CD14-positive monocyte (primary cell): ENCODE measurements at regions not wholly inside any gene's neighbourhood (a gene's known extent, or its start where the extent isn't known, plus 50 kb on each side); places are given as distances from the start of the nearest gene placed in this dataset.
A peak's percentile ranks its signal among the peaks of the same experiment; 100 is the strongest.

Experiments used
- DNase-seq, 3 donors: peaks; one replicate each; pipeline ENCODE4 v3.0.0-alpha.2; 2011 to 2022
- H2AFZ ChIP-seq: 2 replicates; pipeline ENCODE4 v1.6.0; 2012; ENCODE audit warnings: mild to moderate bottlenecking, low read depth, low read length, inconsistent platforms; ENCODE audit not compliant: insufficient read depth, poor library complexity, severe bottlenecking
- H3K27ac ChIP-seq, 2 donors: 1 replicate in 1 of 2; 2 replicates in 1 of 2; pipeline ENCODE4 v1.5.1; 2012 to 2013; ENCODE audit warnings: low read length in 2 of 2, control low read depth in 1 of 2, inconsistent platforms in 1 of 2, low read depth in 1 of 2, mild to moderate bottlenecking in 1 of 2
- H3K27me3 ChIP-seq, 2 donors: one replicate each; pipeline versions ENCODE4 v1.6.0 to v1.6.1; 2011 to 2013; ENCODE audit warnings: low read length in 2 of 2; ENCODE audit not compliant: control insufficient read depth in 2 of 2, insufficient read depth in 2 of 2
- H3K36me3 ChIP-seq, 2 donors: replicated peaks in 1 of 2; 1 replicate in 1 of 2; 2 replicates in 1 of 2; pipeline versions ENCODE4 v1.5.1 to v1.6.1; 2012 to 2013; ENCODE audit warnings: low read length in 2 of 2, control low read depth in 1 of 2, inconsistent platforms in 1 of 2, mild to moderate bottlenecking in 1 of 2; ENCODE audit not compliant: insufficient read depth in 2 of 2, control insufficient read depth in 1 of 2
- H3K4me1 ChIP-seq, 2 donors: 1 replicate in 1 of 2; 2 replicates in 1 of 2; pipeline versions ENCODE4 v1.5.1 to v1.6.1; 2012 to 2013; ENCODE audit warnings: low read length in 2 of 2, control low read depth in 1 of 2, inconsistent platforms in 1 of 2, mild to moderate bottlenecking in 1 of 2, moderate library complexity in 1 of 2; ENCODE audit not compliant: insufficient read depth in 2 of 2, control insufficient read depth in 1 of 2
- H3K4me2 ChIP-seq: replicated peaks from 2 replicates; pipeline ENCODE3; 2012; ENCODE audit warnings: low read length, moderate library complexity, mild to moderate bottlenecking; ENCODE audit not compliant: poor library complexity, severe bottlenecking; ENCODE audit errors: extremely low read depth
- H3K4me3 ChIP-seq, 3 experiments: fragments of 200-600 bp in 1 of 3; sonication (generic) in 1 of 3; replicated peaks in 1 of 3; 1 replicate in 2 of 3; 2 replicates in 1 of 3; pipeline ENCODE4 v1.5.1; 2011 to 2013; ENCODE audit warnings: low read length in 3 of 3, mild to moderate bottlenecking in 3 of 3, control low read depth in 2 of 3, low read depth in 2 of 3, inconsistent platforms in 1 of 3, moderate library complexity in 1 of 3
- H3K79me2 ChIP-seq: 2 replicates; pipeline ENCODE4 v1.6.0; 2012; ENCODE audit warnings: mild to moderate bottlenecking, control low read depth, inconsistent platforms, low read length, moderate library complexity; ENCODE audit not compliant: insufficient read depth
- H3K9ac ChIP-seq: 2 replicates; pipeline ENCODE4 v1.6.0; 2017; ENCODE audit warnings: low read length, mild to moderate bottlenecking; ENCODE audit not compliant: insufficient read depth, poor library complexity, severe bottlenecking
- H3K9me3 ChIP-seq, 2 donors: replicated peaks in 1 of 2; 1 replicate in 1 of 2; 2 replicates in 1 of 2; pipeline versions ENCODE4 v1.5.1 to v1.6.1; 2012 to 2013; ENCODE audit warnings: low read length in 2 of 2, control low read depth in 1 of 2; ENCODE audit not compliant: control insufficient read depth in 1 of 2, insufficient read depth in 1 of 2
- H4K20me1 ChIP-seq: 2 replicates; pipeline ENCODE4 v1.6.0; 2012; ENCODE audit warnings: mild to moderate bottlenecking, low read length, control low read depth, moderate library complexity; ENCODE audit not compliant: insufficient read depth
- H3K27ac Mint-ChIP-seq, 7 donors: one replicate each; pipeline ENCODE4 v1.8.0; 2020; ENCODE audit warnings: mild to moderate bottlenecking in 7 of 7, mixed read lengths in 7 of 7, moderate library complexity in 6 of 7, inconsistent platforms in 2 of 7
- H3K27me3 Mint-ChIP-seq, 3 donors: one replicate each; pipeline ENCODE4 v1.8.0; 2021 to 2022; ENCODE audit warnings: low read depth in 3 of 3, mild to moderate bottlenecking in 3 of 3, mixed read lengths in 3 of 3, moderate library complexity in 3 of 3, inconsistent platforms in 1 of 3
- H3K36me3 Mint-ChIP-seq, 2 donors: one replicate each; pipeline ENCODE4 v1.8.0; 2020; ENCODE audit warnings: mixed read lengths in 2 of 2, inconsistent platforms in 1 of 2, mild to moderate bottlenecking in 1 of 2
- H3K4me1 Mint-ChIP-seq: one replicate; pipeline ENCODE4 v1.8.0; 2020; ENCODE audit warnings: mild to moderate bottlenecking, mixed read lengths
- H3K4me3 Mint-ChIP-seq, 2 donors: one replicate each; pipeline ENCODE4 v1.8.0; 2020; ENCODE audit warnings: mild to moderate bottlenecking in 2 of 2, mixed read lengths in 2 of 2, moderate library complexity in 1 of 2
- H3K9me3 Mint-ChIP-seq, 7 donors: one replicate each; pipeline ENCODE4 v1.8.0; 2020 to 2022; ENCODE audit warnings: mixed read lengths in 7 of 7, mild to moderate bottlenecking in 6 of 7, moderate library complexity in 6 of 7, inconsistent platforms in 2 of 7
- CTCF ChIP-seq: fragments of 200-600 bp; IDR thresholded peaks from one replicate; pipeline ENCODE4 v1.8.0; 2022; ENCODE audit warnings: antibody characterized with exemption, mild to moderate bottlenecking
- WGBS: methylation state at CpG from one replicate; pipeline ENCODE4 v1.1.5; 2013; ENCODE audit warnings: missing lambda C conversion rate; ENCODE audit not compliant: insufficient coverage; 5-methylcytosine and 5-hydroxymethylcytosine counted together
- intact Hi-C, 2 donors: fragments of 100-400 bp; cut with micrococcal nuclease; formaldehyde crosslinking; loops; one replicate each; pipeline versions ENCODE4 v1.15.0 to v1.15.1; 2023

GRCh38 chr18:28961669-28962228 lies 784.8 kb upstream of the CDH2 start:
- H3K9me3 ChIP-seq: no peaks in the 10 kb centered on the region
- Mint-ChIP-seq H3K27ac (no peak overlapping the region), H3K27me3 (no peaks in the 10 kb centered on the region), H3K9me3 (no peaks in the 10 kb centered on the region), H3K36me3 (no peaks in the 10 kb centered on the region), H3K4me1 (no peaks in the 10 kb centered on the region), H3K4me3 (no peak overlapping the region)
- H3K4me3 ChIP-seq: no peak overlapping the region
- no peaks in the 10 kb centered on the region for H3K36me3 ChIP-seq
- DNase-seq: peak in 1 of 3 donors; percentile 4
- H3K27ac ChIP-seq: no peak overlapping the region
- H4K20me1 ChIP-seq: no peaks in the 10 kb centered on the region
- H3K79me2 ChIP-seq: no peaks in the 10 kb centered on the region
- intact Hi-C loops: no loop called here
- no peak overlapping the region for H2AFZ ChIP-seq
- peak; percentile 32 for TF ChIP-seq CTCF
- H3K4me1 ChIP-seq: no peaks in the 10 kb centered on the region
- no peaks in the 10 kb centered on the region for H3K27me3 ChIP-seq
- no peak overlapping the region for H3K9ac ChIP-seq
- 90% methylated on average over 3 of the region's 8 CpGs for WGBS
- no peak overlapping the region for H3K4me2 ChIP-seq

DNA sequence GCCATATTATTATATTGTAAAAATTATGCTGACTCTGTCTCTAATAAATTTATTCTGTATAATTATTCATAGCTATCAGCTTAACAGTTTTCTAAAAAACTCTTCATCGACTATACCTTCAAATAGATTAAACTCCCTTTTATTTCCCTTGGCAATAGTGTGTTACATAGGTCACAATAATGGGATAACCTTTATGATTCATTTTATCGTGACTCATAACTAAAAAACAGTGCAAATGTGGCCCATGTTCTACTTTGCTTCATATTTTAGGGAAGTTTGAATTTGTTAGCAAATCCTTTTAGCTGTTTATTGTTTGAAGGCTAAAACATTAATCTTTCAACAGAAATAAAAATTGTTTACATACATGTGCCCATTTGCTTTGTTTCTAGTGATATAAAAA lies 783.2 kb upstream of the CDH2 start:
- Mint-ChIP-seq H3K36me3 (no peaks in the 10 kb centered on the region), H3K4me1 (no peaks in the 10 kb centered on the region), H3K4me3 (no peak overlapping the region), H3K27me3 (peaks cover 0 to 2% (median 0%) of the 10 kb centered on the region in 3 donors), H3K9me3 (peaks cover 0 to 5% (median 0%) of the 10 kb centered on the region in 7 donors), H3K27ac (no peak overlapping the region)
- H3K9ac ChIP-seq: no peak overlapping the region
- no CpG with 5 or more reads among the region's 2 CpGs for WGBS
- no peaks in the 10 kb centered on the region for H4K20me1 ChIP-seq
- no peak overlapping the region for H3K4me2 ChIP-seq
- TF ChIP-seq CTCF: no peak
- no peak overlapping the region for H3K27ac ChIP-seq
- no peak overlapping the region for H3K4me3 ChIP-seq
- no peaks in the 10 kb centered on the region for H3K9me3 ChIP-seq
- H3K27me3 ChIP-seq: no peaks in the 10 kb centered on the region
- no peaks in the 10 kb centered on the region for H3K79me2 ChIP-seq
- no peak for DNase-seq
- H3K36me3 ChIP-seq: no peaks in the 10 kb centered on the region
- no peaks in the 10 kb centered on the region for H3K4me1 ChIP-seq
- intact Hi-C loops: no loop called here
- no peak overlapping the region for H2AFZ ChIP-seq
